ENCODE measurements at regions not wholly inside any gene's neighbourhood (a gene's known extent, or its start where the extent isn't known, plus 50 kb on each side); places are given as distances from the start of the nearest gene placed in this dataset.

DNA sequence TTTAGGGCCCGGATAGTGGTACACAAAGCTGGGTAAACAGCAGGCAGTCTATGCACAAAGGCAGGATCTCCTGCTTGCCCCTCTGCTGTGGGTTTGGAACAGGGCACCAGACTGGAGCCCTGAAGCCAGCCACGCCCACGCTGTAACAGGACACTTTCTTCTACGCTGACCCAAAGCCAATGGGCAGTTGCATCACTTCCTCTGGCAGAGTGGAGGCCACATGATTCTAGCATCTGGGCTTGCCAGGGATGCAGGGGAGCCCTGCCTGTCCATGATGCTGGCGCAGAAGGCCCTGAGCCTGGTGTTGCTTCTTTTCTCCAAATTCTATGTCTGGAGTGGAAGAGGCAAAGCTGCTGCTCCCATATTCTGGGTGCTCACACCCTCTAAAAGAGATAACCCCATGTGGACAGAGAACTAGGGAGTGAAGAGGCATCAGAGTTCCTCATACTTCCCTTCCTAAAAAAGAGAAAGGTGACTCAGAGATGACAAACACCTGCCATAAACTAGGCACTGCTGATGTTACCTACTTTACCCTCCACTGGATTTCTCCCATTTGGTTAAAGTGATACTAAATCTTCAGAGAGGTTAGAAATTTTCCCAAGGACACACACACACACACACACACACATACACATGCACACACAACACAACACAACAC lies 260.3 kb upstream of the KLF4 start:
- no peak overlapping the region for H3K4me3 ChIP-seq
- H3K27ac ChIP-seq: peak overlapping the region; percentile 57 to 93 (median 86)
- H3K9me3 ChIP-seq: no peaks in the 10 kb centered on the region
- 26% methylated on average over 3 of the region's 5 CpGs; no CpG with 5 or more reads in 1 of the 2 donors for WGBS, 2 donors
- H3K4me1 ChIP-seq: peaks cover 26 to 46% (median 36%) of the 10 kb centered on the region in 3 donors
- no peaks in the 10 kb centered on the region for H3K36me3 ChIP-seq
- intact Hi-C loops (cut with DNase I): no loop called here
- TF ChIP-seq, protein P1, sequence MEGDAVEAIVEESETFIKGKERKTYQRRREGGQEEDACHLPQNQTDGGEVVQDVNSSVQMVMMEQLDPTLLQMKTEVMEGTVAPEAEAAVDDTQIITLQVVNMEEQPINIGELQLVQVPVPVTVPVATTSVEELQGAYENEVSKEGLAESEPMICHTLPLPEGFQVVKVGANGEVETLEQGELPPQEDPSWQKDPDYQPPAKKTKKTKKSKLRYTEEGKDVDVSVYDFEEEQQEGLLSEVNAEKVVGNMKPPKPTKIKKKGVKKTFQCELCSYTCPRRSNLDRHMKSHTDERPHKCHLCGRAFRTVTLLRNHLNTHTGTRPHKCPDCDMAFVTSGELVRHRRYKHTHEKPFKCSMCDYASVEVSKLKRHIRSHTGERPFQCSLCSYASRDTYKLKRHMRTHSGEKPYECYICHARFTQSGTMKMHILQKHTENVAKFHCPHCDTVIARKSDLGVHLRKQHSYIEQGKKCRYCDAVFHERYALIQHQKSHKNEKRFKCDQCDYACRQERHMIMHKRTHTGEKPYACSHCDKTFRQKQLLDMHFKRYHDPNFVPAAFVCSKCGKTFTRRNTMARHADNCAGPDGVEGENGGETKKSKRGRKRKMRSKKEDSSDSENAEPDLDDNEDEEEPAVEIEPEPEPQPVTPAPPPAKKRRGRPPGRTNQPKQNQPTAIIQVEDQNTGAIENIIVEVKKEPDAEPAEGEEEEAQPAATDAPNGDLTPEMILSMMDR (IDR thresholded peaks at IDR 0.05): no peak
- TF ChIP-seq POLR2A (IDR thresholded peaks at IDR 0.05): no peak
- no peaks in the 10 kb centered on the region for H3K27me3 ChIP-seq
- DNase-seq: peak; percentile 13

DNA sequence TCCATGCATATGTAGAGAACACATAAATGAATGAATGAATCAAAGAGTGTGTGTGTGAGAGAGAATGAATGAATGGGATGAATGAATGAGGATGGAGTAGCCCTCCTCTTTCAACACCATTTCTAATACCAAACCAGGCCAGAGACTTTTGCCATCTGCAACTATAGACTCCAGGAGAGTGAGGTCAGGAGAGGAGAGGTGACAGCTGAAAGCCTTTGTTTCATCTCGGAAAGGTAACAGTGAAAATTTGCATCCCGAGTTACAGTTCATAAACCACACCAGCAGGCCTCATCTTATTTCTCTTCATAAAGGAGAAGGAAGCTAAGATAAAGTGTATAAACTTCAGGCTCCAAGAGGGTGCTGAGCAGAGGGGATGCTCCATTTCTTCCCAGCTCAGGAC lies 255.3 kb upstream of the KLF4 start:
- Histone ChIP-seq H3K4me3 (no peak overlapping the region), H3K27me3 (no peaks in the 10 kb centered on the region), H3K4me1 (peaks cover 7 to 46% (median 27%) of the 10 kb centered on the region in 3 donors), H3K36me3 (no peaks in the 10 kb centered on the region), H3K9me3 (no peaks in the 10 kb centered on the region), H3K27ac (no peak overlapping the region)
- 78 to 97% methylated on average over 2 of the region's 2 CpGs for WGBS, 2 donors
- no peak for TF ChIP-seq POLR2A (IDR thresholded peaks at IDR 0.05)
- TF ChIP-seq, protein P1 (IDR thresholded peaks at IDR 0.05): no peak
- intact Hi-C loops (cut with DNase I): no loop called here
- no peak for DNase-seq

DNA sequence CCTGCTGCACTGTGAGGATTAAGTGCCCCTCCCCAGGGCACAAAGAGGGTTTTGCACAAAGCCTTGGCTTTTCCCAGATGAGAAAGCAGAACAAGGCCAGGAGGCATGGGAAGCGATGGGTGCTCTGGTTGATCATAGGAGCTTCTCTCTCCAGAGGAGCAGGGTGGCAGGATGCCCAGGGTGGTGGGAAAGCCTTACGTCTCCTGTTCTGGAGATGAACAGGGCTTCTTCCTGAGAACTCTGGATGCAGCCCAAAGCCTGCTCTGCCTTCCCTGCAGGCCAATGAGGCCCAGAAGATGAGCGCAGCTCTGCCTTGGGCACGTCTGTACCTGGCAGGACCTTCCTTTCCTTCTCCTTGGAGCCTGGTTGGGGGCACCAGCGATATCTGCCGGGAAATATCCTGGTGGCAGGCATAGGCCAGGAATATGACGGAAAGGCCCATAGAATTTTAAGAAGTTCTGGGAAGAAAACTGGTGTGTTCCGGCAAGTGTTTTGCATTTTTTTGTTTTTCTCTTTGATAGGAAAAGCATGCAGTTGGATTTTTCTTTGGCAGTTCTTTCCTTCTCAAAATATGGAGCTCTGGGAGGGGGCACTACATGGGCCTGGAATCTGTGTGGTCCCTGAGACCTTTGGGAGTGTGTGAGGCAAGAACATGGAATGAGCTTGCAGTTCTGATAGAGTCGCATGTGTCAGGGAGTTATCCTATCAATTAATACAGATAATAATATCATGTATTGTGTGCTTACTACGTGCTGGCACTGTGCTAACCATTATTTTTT lies 253.2 kb upstream of the KLF4 start:
- no peak for DNase-seq
- 78 to 87% methylated on average over 6 to 9 of the region's 10 CpGs for WGBS, 2 donors
- no peaks in the 10 kb centered on the region for H3K9me3 ChIP-seq
- no peaks in the 10 kb centered on the region for H3K27me3 ChIP-seq
- intact Hi-C loops (cut with DNase I): no loop called here
- peak overlapping the region in 2 of 4 donors; percentile 8 to 47 for H3K27ac ChIP-seq
- no peak overlapping the region for H3K4me3 ChIP-seq
- H3K36me3 ChIP-seq: no peaks in the 10 kb centered on the region
- no peak for TF ChIP-seq POLR2A (IDR thresholded peaks at IDR 0.05)
- TF ChIP-seq, protein P1 (IDR thresholded peaks at IDR 0.05): no peak
- peaks cover 19 to 52% (median 38%) of the 10 kb centered on the region in 3 donors for H3K4me1 ChIP-seq

DNA sequence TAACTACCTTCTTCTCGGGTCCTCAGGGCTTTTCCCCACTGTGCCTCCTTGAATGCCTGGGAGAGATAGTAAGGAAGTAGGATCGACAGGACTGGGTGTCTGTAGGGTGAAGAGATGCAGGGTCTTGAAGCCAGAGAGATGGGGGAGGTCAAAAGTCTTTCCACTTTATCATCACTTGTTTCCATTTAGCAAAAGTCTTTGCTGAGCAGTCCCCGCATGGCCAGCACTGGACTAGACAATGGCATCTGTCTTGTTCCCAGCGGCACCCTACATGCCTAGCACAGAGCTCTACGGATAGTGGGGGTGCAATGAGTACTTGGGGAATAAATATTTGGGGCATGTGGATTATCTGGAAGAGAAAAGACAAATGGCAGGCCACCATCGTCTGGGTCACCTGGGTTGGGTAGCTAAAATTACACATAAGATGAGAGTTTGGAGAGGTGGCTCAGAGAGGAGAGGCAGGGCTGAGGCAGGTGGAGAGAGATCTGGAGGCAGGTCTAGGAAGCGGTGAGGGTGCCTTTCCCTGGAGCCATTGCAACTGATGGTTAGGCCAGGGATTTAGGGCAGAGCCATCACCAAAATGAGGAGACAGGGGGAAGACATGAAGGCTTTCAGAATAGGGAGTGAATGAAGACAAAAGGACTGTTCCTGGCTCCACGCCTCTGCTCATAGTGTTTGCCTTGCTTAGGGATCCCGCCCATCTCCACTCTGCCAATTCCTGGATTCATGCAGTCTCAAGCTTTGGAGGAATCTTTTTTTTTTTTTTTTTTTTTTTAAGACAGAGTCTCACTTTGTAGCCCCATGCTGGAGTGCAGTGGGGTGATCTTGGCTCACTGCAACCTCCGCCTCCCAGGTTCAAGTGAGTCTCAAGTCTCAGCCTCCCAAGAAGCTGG lies 250.8 kb upstream of the KLF4 start:
- no peak for DNase-seq
- 34 to 40% methylated on average over 10 of the region's 10 CpGs for WGBS, 2 donors
- H3K27ac ChIP-seq: peak overlapping the region; percentile 82 to 94 (median 84)

More for the DNA sequence above, 250.8 kb upstream of the KLF4 start:
- Histone ChIP-seq H3K27me3 (no peaks in the 10 kb centered on the region), H3K4me3 (no peak overlapping the region), H3K4me1 (peaks cover 24 to 76% (median 43%) of the 10 kb centered on the region in 3 donors), H3K36me3 (no peaks in the 10 kb centered on the region), H3K9me3 (no peaks in the 10 kb centered on the region)
- intact Hi-C loops (cut with DNase I): no loop called here
- TF ChIP-seq POLR2A (IDR thresholded peaks at IDR 0.05): no peak
- TF ChIP-seq, protein P1 (IDR thresholded peaks at IDR 0.05): no peak
